Chondrocyte (in vitro differentiated cells): ENCODE measurements at regions not wholly inside any gene's neighbourhood (a gene's known extent, or its start where the extent isn't known, plus 50 kb on each side); places are given as distances from the start of the nearest gene placed in this dataset.

ENCODE experiments used
- DNase-seq: peaks from one replicate; pipeline ENCODE4 v3.0.0; 2021; ENCODE audit warnings: mixed read lengths, low spot score
- H3K27ac Mint-ChIP-seq: one replicate; pipeline ENCODE4 v1.8.0; 2021; ENCODE audit warnings: mild to moderate bottlenecking, moderate library complexity, mixed read lengths; ENCODE audit not compliant: unreplicated experiment
- H3K27me3 Mint-ChIP-seq: 2 replicates; pipeline ENCODE4 v1.8.0; 2021; ENCODE audit warnings: low read depth, mixed read lengths
- H3K36me3 Mint-ChIP-seq: 2 replicates; pipeline ENCODE4 v1.8.0; 2021; ENCODE audit warnings: low read depth, mixed read lengths
- H3K4me1 Mint-ChIP-seq: 2 replicates; pipeline ENCODE4 v1.8.0; 2021; ENCODE audit warnings: low read depth, mild to moderate bottlenecking, mixed read lengths
- H3K4me3 Mint-ChIP-seq: one replicate; pipeline ENCODE4 v1.8.0; 2021; ENCODE audit warnings: mild to moderate bottlenecking, moderate library complexity, mixed read lengths; ENCODE audit not compliant: unreplicated experiment
- H3K9me3 Mint-ChIP-seq: 2 replicates; pipeline ENCODE4 v1.8.0; 2021; ENCODE audit warnings: low read depth, mixed read lengths
- TF ChIP-seq, protein P1 (sequence below): fragments of 200-600 bp; sonication (generic); IDR thresholded peaks from 2 replicates; pipeline ENCODE4 v1.5.0; 2021; ENCODE audit warnings: antibody characterized with exemption, mild to moderate bottlenecking, moderate library complexity

DNA sequence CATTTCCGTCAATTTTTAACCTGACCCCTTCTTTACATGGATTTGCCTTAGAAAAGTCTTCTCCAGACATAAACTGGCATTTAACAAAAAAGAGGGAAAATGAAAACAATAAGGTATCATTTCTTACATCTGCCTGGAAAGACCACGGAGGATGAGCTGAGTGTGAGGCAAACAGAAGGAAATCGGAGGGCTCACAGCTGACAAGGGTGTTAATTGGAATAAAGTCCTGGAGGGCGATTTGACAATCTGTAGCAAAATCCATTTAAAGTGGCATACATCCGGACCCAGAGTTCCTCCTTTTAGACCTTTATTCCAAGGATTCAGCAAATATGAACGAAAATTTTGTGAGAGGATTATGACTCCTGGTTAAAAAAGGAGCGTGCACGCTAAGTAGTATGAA, 179.7 kb upstream of the COPS8 start:
- DNase-seq: no peak
- Mint-ChIP-seq H3K9me3 (no peaks in the 10 kb centered on the region), H3K27me3 (peaks cover 2% of the 10 kb centered on the region), H3K4me3 (no peak overlapping the region), H3K27ac (no peak overlapping the region), H3K36me3 (no peaks in the 10 kb centered on the region), H3K4me1 (no peaks in the 10 kb centered on the region)
- TF ChIP-seq, protein P1, sequence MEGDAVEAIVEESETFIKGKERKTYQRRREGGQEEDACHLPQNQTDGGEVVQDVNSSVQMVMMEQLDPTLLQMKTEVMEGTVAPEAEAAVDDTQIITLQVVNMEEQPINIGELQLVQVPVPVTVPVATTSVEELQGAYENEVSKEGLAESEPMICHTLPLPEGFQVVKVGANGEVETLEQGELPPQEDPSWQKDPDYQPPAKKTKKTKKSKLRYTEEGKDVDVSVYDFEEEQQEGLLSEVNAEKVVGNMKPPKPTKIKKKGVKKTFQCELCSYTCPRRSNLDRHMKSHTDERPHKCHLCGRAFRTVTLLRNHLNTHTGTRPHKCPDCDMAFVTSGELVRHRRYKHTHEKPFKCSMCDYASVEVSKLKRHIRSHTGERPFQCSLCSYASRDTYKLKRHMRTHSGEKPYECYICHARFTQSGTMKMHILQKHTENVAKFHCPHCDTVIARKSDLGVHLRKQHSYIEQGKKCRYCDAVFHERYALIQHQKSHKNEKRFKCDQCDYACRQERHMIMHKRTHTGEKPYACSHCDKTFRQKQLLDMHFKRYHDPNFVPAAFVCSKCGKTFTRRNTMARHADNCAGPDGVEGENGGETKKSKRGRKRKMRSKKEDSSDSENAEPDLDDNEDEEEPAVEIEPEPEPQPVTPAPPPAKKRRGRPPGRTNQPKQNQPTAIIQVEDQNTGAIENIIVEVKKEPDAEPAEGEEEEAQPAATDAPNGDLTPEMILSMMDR: no peak

DNA sequence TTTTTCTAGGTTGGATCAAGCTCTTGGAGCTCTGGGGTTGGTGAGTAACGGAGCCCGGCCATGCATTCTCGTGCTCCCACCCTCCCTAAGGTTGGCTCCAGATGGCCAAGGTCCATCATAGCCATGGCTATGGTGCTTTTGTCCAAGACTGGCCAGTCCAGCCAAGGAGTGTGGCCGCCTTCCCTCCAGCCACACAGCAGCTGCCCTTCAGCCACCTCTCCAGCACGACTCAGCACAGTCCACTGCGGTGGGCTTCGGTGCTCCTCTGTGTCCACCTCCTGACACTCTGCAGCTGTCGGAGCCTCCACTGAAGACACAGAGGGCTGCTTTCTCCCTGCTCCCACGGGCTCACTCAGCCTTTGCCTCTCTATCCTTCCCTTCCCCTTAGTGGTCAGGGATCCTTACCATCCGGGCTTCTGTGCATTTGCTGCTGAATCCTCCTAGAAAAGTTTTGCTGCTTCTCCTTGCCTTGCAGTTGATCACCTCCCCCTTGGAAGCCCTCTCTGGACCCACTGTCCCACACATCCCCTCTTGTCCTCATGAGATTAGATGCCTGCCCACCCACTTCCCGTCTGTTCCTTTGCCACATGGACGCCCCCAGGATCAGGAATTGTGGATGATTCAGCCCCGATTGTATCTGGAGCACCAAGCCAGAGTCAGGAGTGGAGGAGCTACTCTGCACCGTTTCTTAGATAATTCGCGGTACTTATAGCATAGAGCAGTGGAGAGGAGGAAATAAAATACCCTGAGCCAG, 177.1 kb upstream of the COPS8 start:
- no peak overlapping the region for H3K27ac Mint-ChIP-seq
- H3K27me3 Mint-ChIP-seq: peaks cover 7% of the 10 kb centered on the region
- TF ChIP-seq, protein P1: no peak
- no peaks in the 10 kb centered on the region for H3K4me1 Mint-ChIP-seq
- peaks cover 1% of the 10 kb centered on the region for H3K36me3 Mint-ChIP-seq
- no peak for DNase-seq
- no peak overlapping the region for H3K4me3 Mint-ChIP-seq
- H3K9me3 Mint-ChIP-seq: no peaks in the 10 kb centered on the region

DNA sequence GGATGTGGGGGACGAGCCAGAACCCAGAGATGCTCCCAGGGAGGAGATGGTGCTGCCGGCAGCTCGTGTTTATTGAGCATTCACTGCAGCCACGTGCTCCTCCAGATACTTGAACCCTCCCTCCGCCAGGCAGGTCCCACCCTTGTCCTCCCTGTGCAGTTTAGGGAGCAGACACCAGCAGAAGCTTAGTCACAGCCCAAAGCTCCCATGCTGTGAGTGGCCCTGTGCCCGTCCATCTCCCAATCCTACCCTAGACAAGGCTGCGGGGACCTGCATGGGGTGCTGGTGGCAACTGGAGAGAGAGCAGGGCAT, 176.5 kb upstream of the COPS8 start:
- DNase-seq: no peak
- Mint-ChIP-seq H3K27me3 (peaks cover 7% of the 10 kb centered on the region), H3K36me3 (peaks cover 1% of the 10 kb centered on the region), H3K27ac (no peak overlapping the region), H3K4me3 (no peak overlapping the region), H3K9me3 (no peaks in the 10 kb centered on the region), H3K4me1 (no peaks in the 10 kb centered on the region)
- TF ChIP-seq, protein P1: no peak

DNA sequence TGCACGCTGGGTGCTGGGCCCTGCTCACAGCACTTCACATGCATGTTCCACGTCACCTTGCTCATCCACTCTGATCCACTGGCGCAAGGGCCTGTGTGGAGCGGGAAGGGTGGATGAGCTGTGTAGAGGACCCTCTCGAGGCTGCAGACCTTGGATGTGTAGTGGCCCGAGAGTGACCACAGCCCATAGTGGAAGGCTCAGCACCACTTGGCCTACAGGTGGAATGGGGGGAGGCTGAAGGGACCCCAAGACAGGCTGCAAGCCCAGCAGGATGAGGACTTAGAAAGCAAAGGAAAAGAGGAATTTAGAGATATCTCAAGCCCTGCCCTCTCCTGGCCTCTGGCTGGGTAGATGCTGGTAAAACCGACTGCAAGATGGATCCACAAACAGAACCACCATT, 175.9 kb upstream of the COPS8 start:
- peaks cover 7% of the 10 kb centered on the region for H3K27me3 Mint-ChIP-seq
- H3K27ac Mint-ChIP-seq: no peak overlapping the region
- peaks cover 1% of the 10 kb centered on the region for H3K36me3 Mint-ChIP-seq

DNA sequence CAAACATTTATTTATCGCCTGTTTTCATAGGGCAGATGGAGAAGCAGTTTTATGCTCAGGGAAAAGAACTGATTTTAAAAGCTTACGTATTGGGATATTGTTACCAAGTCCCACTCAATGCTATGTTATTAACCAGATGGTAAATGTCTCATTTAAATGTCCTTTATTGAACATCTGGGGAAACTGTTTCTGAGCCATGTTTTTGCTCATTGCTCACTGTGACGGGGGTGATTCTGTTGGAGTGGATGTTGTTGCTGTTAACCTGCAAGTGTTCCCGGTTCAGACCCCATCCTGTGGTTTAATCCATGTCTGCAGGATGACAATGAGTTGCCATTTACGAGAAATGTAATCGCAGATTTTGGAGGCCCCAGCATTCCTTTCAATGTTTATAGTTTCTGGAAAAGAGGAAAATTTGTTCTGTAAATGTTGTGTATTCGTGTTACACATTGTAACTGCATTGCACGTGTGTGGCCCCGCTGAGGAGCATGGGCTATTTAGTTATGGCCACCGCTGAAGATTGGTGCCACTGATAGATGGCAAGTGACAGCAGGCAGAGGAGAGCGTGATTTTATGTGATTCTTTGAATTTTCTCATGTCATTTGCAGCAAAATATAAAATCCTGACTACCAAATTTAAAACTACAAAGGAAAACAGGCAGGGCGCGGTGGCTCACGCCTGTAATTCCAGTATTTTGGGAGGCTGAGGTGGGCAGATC, 174.8 kb upstream of the COPS8 start:
- TF ChIP-seq, protein P1: no peak
- H3K4me3 Mint-ChIP-seq: no peak overlapping the region
- no peaks in the 10 kb centered on the region for H3K9me3 Mint-ChIP-seq
- no peak for DNase-seq
- peaks cover 1% of the 10 kb centered on the region for H3K36me3 Mint-ChIP-seq
- peaks cover 6% of the 10 kb centered on the region for H3K27me3 Mint-ChIP-seq
- H3K4me1 Mint-ChIP-seq: no peaks in the 10 kb centered on the region
- no peak overlapping the region for H3K27ac Mint-ChIP-seq

More for the DNA sequence above, 175.9 kb upstream of the COPS8 start:
- no peaks in the 10 kb centered on the region for H3K9me3 Mint-ChIP-seq
- DNase-seq: no peak
- TF ChIP-seq, protein P1: no peak
- H3K4me3 Mint-ChIP-seq: no peak overlapping the region
- H3K4me1 Mint-ChIP-seq: no peaks in the 10 kb centered on the region
